Activated CD4-positive, alpha-beta T cell treated with anti-CD3 and anti-CD28 coated beads, Interleukin-2, amount 50 U/mL, for 4 hours (primary cell): ENCODE measurements at regions not wholly inside any gene's neighbourhood (a gene's known extent, or its start where the extent isn't known, plus 50 kb on each side); places are given as distances from the start of the nearest gene placed in this dataset.
"Not testable (repeated sequence)": the region's sequence is repeated elsewhere in the genome, so short reads cannot be mapped to it uniquely, and the experiment has no call there.

ENCODE experiments used
- DNase-seq, 2 experiments: peaks; one replicate each; pipeline ENCODE4 v3.0.0-alpha.2; 2020

DNA sequence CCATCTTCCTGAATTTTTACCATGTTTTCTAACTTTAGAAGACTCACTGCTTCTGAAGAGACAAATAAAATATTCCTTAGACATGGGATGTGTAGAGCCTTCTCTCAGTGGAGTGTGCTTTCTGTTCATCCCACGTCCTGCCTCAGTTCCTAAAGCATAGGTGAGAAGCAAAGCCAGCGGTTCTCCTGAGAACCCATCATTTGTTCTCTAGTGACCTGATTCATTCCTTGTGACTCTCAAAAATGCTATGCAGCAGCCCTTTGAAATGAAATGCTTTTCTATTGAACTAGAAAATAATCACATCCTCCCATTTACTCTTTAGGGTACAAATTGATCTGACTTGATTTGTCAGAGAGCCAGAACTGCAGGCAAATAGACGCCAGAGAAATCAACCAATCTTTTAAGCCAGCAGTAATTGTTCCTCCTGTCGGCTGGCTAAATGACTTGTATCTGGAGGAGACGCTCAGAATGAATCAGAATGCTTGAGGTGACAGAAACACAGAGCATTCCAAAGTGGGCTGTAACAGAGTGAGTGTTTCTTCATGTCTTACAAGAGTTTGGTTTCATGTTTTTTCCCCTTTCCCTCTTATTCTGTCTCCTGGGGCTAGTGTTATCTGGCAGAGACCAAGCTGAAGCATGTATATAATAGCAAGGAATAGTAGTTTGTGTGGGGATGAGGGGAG, 81.3 kb upstream of the TMEM178A start:
- no peak for DNase-seq

GRCh38 chr2:39585531-39585930, 80.2 kb upstream of the TMEM178A start:
- DNase-seq = not testable (repeated sequence)

- no peak for DNase-seq
These were observed 78.5 kb upstream of the TMEM178A start for GRCh38 chr2:39587168-39587567.

- DNase-seq = no peak
These were observed 78.1 kb upstream of the TMEM178A start for GRCh38 chr2:39587641-39588040.

GRCh38 chr2:39593439-39594393, 72.0 kb upstream of the TMEM178A start:
- DNase-seq = no peak

- DNase-seq = no peak
These were observed 70.6 kb upstream of the TMEM178A start for GRCh38 chr2:39595116-39595515.

GRCh38 chr2:39597314-39597713, 68.4 kb upstream of the TMEM178A start:
- no peak for DNase-seq

DNA sequence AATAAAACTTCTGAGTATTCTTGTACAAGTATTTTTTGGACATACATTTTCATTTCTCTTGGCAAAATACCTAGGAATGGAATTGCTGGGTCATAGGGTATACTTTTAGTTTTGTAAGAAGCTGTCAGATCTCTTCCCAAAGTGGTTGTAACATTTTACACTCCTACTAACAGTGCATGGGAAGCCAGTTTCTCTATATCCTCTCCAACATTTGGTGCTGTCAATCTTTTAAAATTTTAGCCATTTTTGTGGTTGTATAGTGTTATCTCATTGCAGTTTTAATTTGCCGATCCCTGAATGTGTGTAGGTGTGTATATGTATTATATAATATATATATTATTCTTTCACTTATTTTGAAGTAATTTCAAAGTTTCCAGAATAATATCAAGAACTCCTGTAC, 63.1 kb upstream of the TMEM178A start:
- no peak for DNase-seq

GRCh38 chr2:39603436-39603835, 62.3 kb upstream of the TMEM178A start:
- DNase-seq = no peak

DNA sequence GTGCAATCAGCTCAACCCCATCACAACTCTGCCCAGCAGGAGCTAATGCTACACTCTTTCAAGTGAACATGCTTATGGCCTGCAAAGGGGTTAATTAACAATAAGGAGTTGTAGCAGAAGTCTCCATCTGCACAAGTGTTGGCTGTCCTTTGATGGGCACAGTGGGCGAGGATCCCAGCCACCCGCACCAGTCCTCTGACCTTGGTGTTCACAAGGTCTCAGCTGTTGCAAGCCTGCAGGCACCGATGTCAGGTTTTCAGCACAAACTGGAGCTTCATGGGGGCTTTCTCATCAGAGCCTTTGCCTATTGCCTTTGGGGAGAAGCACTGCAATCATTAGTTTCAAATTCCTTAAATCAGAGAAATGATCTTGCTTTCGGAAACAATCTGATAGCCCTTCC, 60.9 kb upstream of the TMEM178A start:
- DNase-seq = no peak

DNA sequence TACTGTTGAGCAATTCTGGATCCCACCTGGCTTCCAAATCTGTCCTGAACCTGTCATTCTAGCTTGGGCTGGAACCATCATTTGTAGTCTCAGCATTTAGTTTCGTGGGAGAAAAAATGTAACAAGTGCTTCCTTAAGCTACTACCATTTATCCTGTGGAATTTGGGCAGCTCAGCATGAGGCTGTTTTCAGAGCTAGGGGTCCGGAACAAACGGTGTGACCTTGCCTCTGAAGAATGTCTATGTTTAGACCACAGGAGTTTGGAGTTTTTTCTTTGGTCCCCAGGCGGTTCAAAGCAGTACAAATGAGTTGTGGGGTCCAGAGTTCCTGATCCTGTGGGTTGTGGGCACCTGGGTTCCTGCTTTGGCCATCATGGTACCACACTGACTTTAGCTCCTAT, 59.1 kb upstream of the TMEM178A start:
- no peak for DNase-seq

DNA sequence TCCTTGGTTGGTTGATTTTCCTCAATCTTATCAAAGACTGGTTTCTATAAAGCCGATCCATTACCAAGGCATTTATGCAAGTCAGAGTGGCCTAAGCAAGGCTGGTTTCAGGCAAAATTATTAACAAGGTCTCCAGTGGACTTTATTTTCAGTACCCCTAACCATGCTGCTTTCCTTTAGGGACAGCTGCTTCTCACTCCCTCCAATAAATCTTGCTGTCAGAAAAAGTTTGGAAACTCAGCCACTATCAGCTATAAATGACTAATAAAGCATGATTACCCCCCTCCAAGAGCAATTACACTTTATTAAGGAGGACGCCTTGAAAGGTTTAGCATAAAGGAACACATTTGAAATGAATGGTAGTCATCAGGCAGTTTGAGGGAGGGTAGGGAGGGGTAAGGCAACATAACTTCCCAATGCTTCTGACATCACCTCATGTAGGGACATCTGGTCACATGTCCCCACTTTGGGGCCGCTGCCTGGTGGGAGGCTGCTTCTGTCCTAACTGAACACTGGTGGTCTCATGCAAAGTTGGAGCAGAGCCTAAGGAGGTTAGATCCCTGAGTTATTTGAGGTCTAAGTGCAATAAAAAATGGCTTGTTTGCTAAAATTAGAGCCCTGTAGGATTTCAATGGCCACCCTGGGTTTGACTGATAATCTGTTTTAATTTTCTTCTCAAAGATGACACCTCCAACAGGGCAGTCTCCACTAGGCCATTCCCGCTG, 58.0 kb upstream of the TMEM178A start:
- no peak for DNase-seq

- no peak for DNase-seq
These were observed 57.5 kb upstream of the TMEM178A start for GRCh38 chr2:39608263-39608575.

GRCh38 chr2:39608686-39609441, 56.9 kb upstream of the TMEM178A start:
- no peak for DNase-seq

DNA sequence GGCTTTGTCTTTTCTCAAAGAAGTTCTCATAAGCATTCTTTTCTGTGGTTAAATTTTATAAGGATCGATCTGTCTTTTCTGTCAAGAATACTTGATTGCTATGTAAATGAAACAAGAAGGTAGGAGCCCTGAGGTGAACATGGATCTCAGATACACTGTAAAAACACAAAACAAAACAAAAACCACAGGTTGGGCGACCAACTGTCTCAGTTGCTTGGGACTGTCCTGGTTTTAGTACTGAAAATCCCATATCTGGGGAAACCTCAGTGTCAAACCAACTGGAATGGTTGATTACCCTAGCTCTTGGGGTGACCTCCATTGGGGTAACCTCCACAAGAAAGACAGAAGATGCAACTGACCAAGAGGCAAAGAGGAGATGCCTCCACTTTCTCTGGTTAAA, 55.8 kb upstream of the TMEM178A start:
- DNase-seq = no peak

DNA sequence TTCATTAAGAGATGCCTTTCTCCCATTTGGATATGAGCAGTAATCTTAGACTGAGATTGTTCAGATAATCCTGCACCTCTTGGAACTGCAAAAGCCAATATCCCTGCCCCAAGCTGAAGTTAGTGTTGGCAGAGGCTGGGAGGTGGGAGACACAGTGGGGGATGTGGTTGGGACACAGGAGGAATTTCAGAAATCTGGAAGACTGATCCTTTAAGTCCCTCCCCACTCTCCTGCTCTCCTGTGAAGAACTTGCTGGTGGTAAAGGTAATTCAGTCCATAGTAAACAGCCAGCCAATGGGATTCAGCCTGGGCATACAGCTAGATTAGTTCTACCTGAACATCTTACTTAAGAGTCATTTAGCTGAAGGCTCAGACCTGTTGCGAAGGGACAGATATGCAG, 50.0 kb upstream of the TMEM178A start:
- no peak for DNase-seq
